Adrenal gland (tissue), 5 donors: ENCODE measurements at regions not wholly inside any gene's neighbourhood (a gene's known extent, or its start where the extent isn't known, plus 50 kb on each side); places are given as distances from the start of the nearest gene placed in this dataset.

Experiments used
- CTCF ChIP-seq, 6 experiments: fragments of 450-650 bp in 4 of 6; fragments of 200-600 bp in 2 of 6; sonication (generic) in 1 of 6; IDR thresholded peaks; 1 replicate in 5 of 6; 2 replicates in 1 of 6; pipeline versions ENCODE4 v1.5.1 to v1.8.0; 2016 to 2021; ENCODE audit warnings: antibody characterized with exemption in 6 of 6, mild to moderate bottlenecking in 2 of 6, moderate library complexity in 1 of 6
- POLR2A ChIP-seq, 2 donors: fragments of 450-650 bp; IDR thresholded peaks; one replicate each; pipeline ENCODE4 v1.6.1; 2017; ENCODE audit warnings: antibody characterized with exemption in 2 of 2, mild to moderate bottlenecking in 2 of 2, moderate library complexity in 1 of 2
- donor health status: DM: no; HTN: no; CAD: no.

DNA sequence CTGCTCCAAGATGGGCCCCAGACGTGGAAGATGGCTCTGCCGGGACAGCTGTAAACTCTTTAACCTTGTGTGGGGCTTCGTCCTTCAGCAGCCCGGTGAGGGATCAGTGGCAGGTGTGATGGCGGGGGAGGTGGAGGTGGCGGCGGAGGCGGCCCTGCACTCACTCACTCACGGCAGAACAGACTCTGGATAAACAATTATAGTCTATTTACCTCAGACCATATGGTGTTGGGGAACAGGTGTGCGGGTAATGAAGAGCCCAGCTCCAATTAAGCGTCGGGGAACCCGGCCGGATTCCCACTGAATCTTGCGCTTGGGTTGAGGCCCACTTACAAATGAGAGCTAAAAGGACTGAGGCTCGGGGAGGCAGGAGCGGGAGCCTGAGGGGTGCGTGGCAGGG is 104.3 kb upstream of the SDK2 start:
- TF ChIP-seq CTCF (IDR thresholded peaks at IDR 0.05) = no peak
- TF ChIP-seq POLR2A (IDR thresholded peaks at IDR 0.05) = no peak
